ENCODE measurements at regions not wholly inside any gene's neighbourhood (a gene's known extent, or its start where the extent isn't known, plus 50 kb on each side); places are given as distances from the start of the nearest gene placed in this dataset.
"Not testable (repeated sequence)": the region's sequence is repeated elsewhere in the genome, so short reads cannot be mapped to it uniquely, and the experiment has no call there.

- Mint-ChIP-seq H3K36me3 (ENCODE audit: low read depth) (peaks cover 2% of the 10 kb centered on the region), H3K9me3 (no peaks in the 10 kb centered on the region), H3K27ac (ENCODE audit: unreplicated experiment) (no peak overlapping the region), H3K27me3 (ENCODE audit: low read depth) (no peaks in the 10 kb centered on the region), H3K4me3 (no peak overlapping the region), H3K4me1 (no peaks in the 10 kb centered on the region)
- DNase-seq (ENCODE audit: low read depth, low spot score), result no peak
- no peak for TF ChIP-seq CTCF (conservative IDR thresholded peaks at IDR 0.05)
Measured at GRCh38 chr2:102871707-102872106, 109.9 kb downstream of the TMEM182 start.

GRCh38 chr2:102872388-102872787 lies 110.6 kb downstream of the TMEM182 start:
- no peaks in the 10 kb centered on the region for H3K27me3 Mint-ChIP-seq (ENCODE audit: low read depth)
- peak; percentile 39 for TF ChIP-seq CTCF (conservative IDR thresholded peaks at IDR 0.05)
- H3K4me1 Mint-ChIP-seq, result no peaks in the 10 kb centered on the region
- DNase-seq (ENCODE audit: low read depth, low spot score), result no peak
- H3K4me3 Mint-ChIP-seq, result no peak overlapping the region
- no peaks in the 10 kb centered on the region for H3K9me3 Mint-ChIP-seq
- peaks cover 7% of the 10 kb centered on the region for H3K36me3 Mint-ChIP-seq (ENCODE audit: low read depth)
- H3K27ac Mint-ChIP-seq (ENCODE audit: unreplicated experiment), result no peak overlapping the region

GRCh38 chr2:102879513-102879912 lies 117.7 kb downstream of the TMEM182 start:
- H3K36me3 Mint-ChIP-seq (ENCODE audit: low read depth), result peaks cover 13% of the 10 kb centered on the region
- H3K27me3 Mint-ChIP-seq (ENCODE audit: low read depth); H3K4me1 Mint-ChIP-seq; DNase-seq (ENCODE audit: low read depth, low spot score); H3K27ac Mint-ChIP-seq (ENCODE audit: unreplicated experiment); H3K9me3 Mint-ChIP-seq; H3K4me3 Mint-ChIP-seq: not testable (repeated sequence)

GRCh38 chr2:102880731-102881130 lies 118.9 kb downstream of the TMEM182 start:
- H3K27ac Mint-ChIP-seq (ENCODE audit: unreplicated experiment), result no peak overlapping the region
- H3K9me3 Mint-ChIP-seq, result no peaks in the 10 kb centered on the region
- no peak for DNase-seq (ENCODE audit: low read depth, low spot score)
- TF ChIP-seq CTCF (conservative IDR thresholded peaks at IDR 0.05), result no peak
- no peaks in the 10 kb centered on the region for H3K27me3 Mint-ChIP-seq (ENCODE audit: low read depth)
- H3K4me3 Mint-ChIP-seq, result no peak overlapping the region
- H3K36me3 Mint-ChIP-seq (ENCODE audit: low read depth), result peaks cover 11% of the 10 kb centered on the region
- H3K4me1 Mint-ChIP-seq, result no peaks in the 10 kb centered on the region

- no peaks in the 10 kb centered on the region for H3K36me3 Mint-ChIP-seq (ENCODE audit: low read depth)
- H3K27ac Mint-ChIP-seq (ENCODE audit: unreplicated experiment), result no peak overlapping the region
- no peaks in the 10 kb centered on the region for H3K27me3 Mint-ChIP-seq (ENCODE audit: low read depth)
- no peaks in the 10 kb centered on the region for H3K4me1 Mint-ChIP-seq
- no peak overlapping the region for H3K4me3 Mint-ChIP-seq
- H3K9me3 Mint-ChIP-seq, result no peaks in the 10 kb centered on the region
- DNase-seq (ENCODE audit: low read depth, low spot score), result no peak
- TF ChIP-seq CTCF (conservative IDR thresholded peaks at IDR 0.05), result no peak
Measured at GRCh38 chr2:102886216-102886893, 124.5 kb downstream of the TMEM182 start.

- H3K9me3 Mint-ChIP-seq, result no peaks in the 10 kb centered on the region
- H3K4me1 Mint-ChIP-seq, result peaks cover 6% of the 10 kb centered on the region
- H3K27ac Mint-ChIP-seq (ENCODE audit: unreplicated experiment), result no peak overlapping the region
- no peaks in the 10 kb centered on the region for H3K36me3 Mint-ChIP-seq (ENCODE audit: low read depth)
- H3K4me3 Mint-ChIP-seq, result no peak overlapping the region
- no peak for TF ChIP-seq CTCF (conservative IDR thresholded peaks at IDR 0.05)
- DNase-seq (ENCODE audit: low read depth, low spot score), result no peak
- no peaks in the 10 kb centered on the region for H3K27me3 Mint-ChIP-seq (ENCODE audit: low read depth)
Measured at GRCh38 chr2:102888514-102888913, 126.7 kb downstream of the TMEM182 start.

Data from neural crest cell (in vitro differentiated cells).